IMR-90 (cell line): ENCODE measurements at regions not wholly inside any gene's neighbourhood (a gene's known extent, or its start where the extent isn't known, plus 50 kb on each side); places are given as distances from the start of the nearest gene placed in this dataset.

Experiments used
- ATAC-seq: fragments of 200-7000 bp; cut with Tn5 transposase; 2 replicates; pipeline ENCODE4 v1.9.1; 2020; ENCODE audit warnings: low read depth, mild to moderate bottlenecking, moderate library complexity
- BruUV-seq: library from RNA; stranded (reverse); fragments of 400-500 nt; replicated peaks from 2 replicates; lab custom pipeline; 2021; lab: Mats Ljungman, UMichigan
- CTCF ChIA-PET: fragments of 300-600 bp; formaldehyde crosslinking; extraction: SDS; loops from one replicate; lab custom pipeline; 2021; ENCODE audit warnings: antibody characterized with exemption; lab: Yijun Ruan, JAX
- POLR2A ChIA-PET: fragments of 300-600 bp; sonication (Branson Sonifier 250); formaldehyde crosslinking; loops from one replicate; lab custom pipeline; 2022; ENCODE audit warnings: antibody characterized with exemption; ENCODE audit not compliant: unreplicated experiment; lab: Charles Lee
- DNase-seq: peaks from one replicate; pipeline ENCODE4 v3.0.0; 2013
- H2AFZ ChIP-seq: replicated peaks from 2 replicates; pipeline ENCODE3; 2013; ENCODE audit warnings: low read length, mild to moderate bottlenecking; ENCODE audit not compliant: poor library complexity
- H2AK5ac ChIP-seq: 2 replicates; pipeline ENCODE4 v1.6.1; 2013; ENCODE audit warnings: low read depth, low read length, inconsistent platforms
- H2AK9ac ChIP-seq: replicated peaks from 2 replicates; pipeline ENCODE3; 2013; ENCODE audit warnings: mild to moderate bottlenecking, low read depth, low read length, moderate library complexity; ENCODE audit not compliant: poor library complexity
- H2BK120ac ChIP-seq: 2 replicates; pipeline ENCODE4 v1.6.1; 2013; ENCODE audit warnings: low read depth, low read length, inconsistent platforms
- H2BK15ac ChIP-seq: 3 replicates; pipeline ENCODE4 v1.6.1; 2013; ENCODE audit warnings: low read depth, low read length, inconsistent platforms
- H2BK20ac ChIP-seq: 2 replicates; pipeline ENCODE4 v1.6.1; 2013; ENCODE audit warnings: low read depth, mild to moderate bottlenecking, inconsistent platforms, low read length, moderate library complexity
- H2BK5ac ChIP-seq: 2 replicates; pipeline ENCODE4 v1.6.1; 2013; ENCODE audit warnings: mild to moderate bottlenecking, low read depth, low read length, inconsistent platforms; ENCODE audit not compliant: poor library complexity, severe bottlenecking
- H3K14ac ChIP-seq: replicated peaks from 2 replicates; pipeline ENCODE4 v1.6.1; 2013; ENCODE audit warnings: low read depth, low read length, inconsistent platforms
- H3K18ac ChIP-seq: 2 replicates; pipeline ENCODE4 v1.6.1; 2013; ENCODE audit warnings: low read depth, low read length, control low read depth
- H3K23ac ChIP-seq: 2 replicates; pipeline ENCODE4 v1.6.1; 2013; ENCODE audit warnings: low read depth, low read length, inconsistent platforms
- H3K27ac ChIP-seq: 2 replicates; pipeline ENCODE4 v1.5.1; 2013; ENCODE audit warnings: mild to moderate bottlenecking, control low read depth, low read length; ENCODE audit not compliant: insufficient read depth
- H3K27me3 ChIP-seq: 2 replicates; pipeline ENCODE4 v1.6.1; 2013; ENCODE audit warnings: low read length; ENCODE audit not compliant: control insufficient read depth, insufficient read depth
- H3K36me3 ChIP-seq: 2 replicates; pipeline ENCODE4 v1.6.1; 2013; ENCODE audit warnings: low read length, mixed read lengths; ENCODE audit not compliant: control insufficient read depth, insufficient read depth
- H3K4ac ChIP-seq: 2 replicates; pipeline ENCODE4 v1.6.1; 2013; ENCODE audit warnings: low read depth, low read length, inconsistent platforms
- H3K4me1 ChIP-seq: 2 replicates; pipeline ENCODE4 v1.6.1; 2013; ENCODE audit warnings: low read length, mixed read lengths; ENCODE audit not compliant: control insufficient read depth, insufficient read depth
- H3K4me2 ChIP-seq: 2 replicates; pipeline ENCODE4 v1.6.1; 2013; ENCODE audit warnings: low read depth, mild to moderate bottlenecking, control low read depth, low read length, moderate library complexity
- H3K4me3 ChIP-seq: 2 replicates; pipeline ENCODE4 v1.5.1; 2013; ENCODE audit warnings: low read depth, mild to moderate bottlenecking, control low read depth, low read length, moderate library complexity; ENCODE audit not compliant: insufficient read depth
- H3K56ac ChIP-seq: 2 replicates; pipeline ENCODE4 v1.6.1; 2013; ENCODE audit warnings: low read length, inconsistent platforms; ENCODE audit not compliant: insufficient read depth; ENCODE audit errors: extremely low read depth
- H3K79me1 ChIP-seq, 2 experiments: 2 replicates each; pipeline ENCODE4 v1.6.1; 2013; ENCODE audit warnings: low read length in 2 of 2, inconsistent platforms in 1 of 2, low read depth in 1 of 2
- H3K9ac ChIP-seq: 2 replicates; pipeline ENCODE4 v1.6.1; 2013; ENCODE audit warnings: low read depth, low read length, control low read depth
- H3K9me1 ChIP-seq: 2 replicates; pipeline ENCODE4 v1.6.1; 2013; ENCODE audit warnings: low read length, inconsistent platforms; ENCODE audit not compliant: insufficient read depth
- H3K9me3 ChIP-seq: 2 replicates; pipeline ENCODE4 v1.6.1; 2013; ENCODE audit warnings: low read length; ENCODE audit not compliant: control insufficient read depth, insufficient read depth
- H4K20me1 ChIP-seq: 2 replicates; pipeline ENCODE4 v1.6.1; 2013; ENCODE audit warnings: low read length, inconsistent platforms; ENCODE audit not compliant: insufficient read depth
- H4K5ac ChIP-seq: 2 replicates; pipeline ENCODE4 v1.6.1; 2013; ENCODE audit warnings: mild to moderate bottlenecking, low read depth, low read length, control low read depth
- H4K8ac ChIP-seq, 2 experiments: 2 replicates each; pipeline ENCODE4 v1.6.1; 2013; ENCODE audit warnings: low read depth in 2 of 2, low read length in 2 of 2, control low read depth in 1 of 2, inconsistent platforms in 1 of 2
- H4K91ac ChIP-seq: 2 replicates; pipeline ENCODE4 v1.6.1; 2013; ENCODE audit warnings: low read depth, low read length, inconsistent platforms; ENCODE audit not compliant: insufficient read depth
- CHD1 ChIP-seq: IDR thresholded peaks from 2 replicates; pipeline ENCODE4 v1.6.1; 2012; ENCODE audit warnings: low read depth, low read length, improper control_type of control experiment
- FOS ChIP-seq: fragments of 150-350 bp; IDR thresholded peaks from 2 replicates; pipeline ENCODE4 v1.6.1; 2016; ENCODE audit warnings: low read depth, low read length
- MAFK ChIP-seq: IDR thresholded peaks from 2 replicates; pipeline ENCODE4 v1.6.1; 2012; ENCODE audit warnings: low read depth, low read length, improper control_type of control experiment
- RCOR1 ChIP-seq: IDR thresholded peaks from 2 replicates; pipeline ENCODE4 v1.6.1; 2012; ENCODE audit warnings: mild to moderate bottlenecking, low read length, improper control_type of control experiment; ENCODE audit not compliant: insufficient replicate concordance
- RFX5 ChIP-seq: IDR thresholded peaks from 2 replicates; pipeline ENCODE4 v1.8.0; 2012; ENCODE audit warnings: low read depth, mild to moderate bottlenecking, low read length, moderate library complexity
- WGBS, 2 experiments: methylation state at CpG; one replicate each; pipeline versions ENCODE4 v1.1.5 to v1.1.7; 2013; ENCODE audit warnings: missing lambda C conversion rate in 2 of 2; ENCODE audit not compliant: insufficient read length in 1 of 2; ENCODE audit errors: extremely low coverage in 2 of 2; 5-methylcytosine and 5-hydroxymethylcytosine counted together
- dilution Hi-C: fragments of 300-500 bp; cut with HindIII; formaldehyde crosslinking; loops from one replicate; pipeline ENCODE4 v1.14.3; 2018; ENCODE audit warnings: low sequenced_read_pairs; ENCODE audit not compliant: unreplicated experiment
- in situ Hi-C: fragments of 300-500 bp; cut with MboI; formaldehyde crosslinking; loops from 3 replicates; pipeline ENCODE4 v1.14.3; 2019; ENCODE audit warnings: low sequenced_read_pairs, inconsistent platforms, mixed read lengths
- intact Hi-C: fragments of 100-400 bp; cut with micrococcal nuclease; formaldehyde crosslinking; loops from 2 replicates; pipeline ENCODE4 v1.10.0; 2022

GRCh38 chr12:105547786-105548185, 217.3 kb downstream of the C12orf75 start:
- Histone ChIP-seq H3K18ac (no peak overlapping the region), H3K23ac (no peak overlapping the region), H4K8ac (no peak overlapping the region), H3K56ac (no peak overlapping the region), H2AFZ (no peak overlapping the region), H3K27ac (no peak overlapping the region), H3K4me2 (no peak overlapping the region), H3K14ac (no peak overlapping the region), H3K9ac (no peak overlapping the region), H2BK15ac (no peak overlapping the region), H3K79me1 (no peaks in the 10 kb centered on the region), H3K27me3 (no peaks in the 10 kb centered on the region; the same call in 1 of the 2 replicates), H4K5ac (no peak overlapping the region), H3K9me3 (peaks cover 2% of the 10 kb centered on the region; the same call in 1 of the 2 replicates), H3K4me1 (no peaks in the 10 kb centered on the region), H2BK120ac (no peak overlapping the region), H3K9me1 (no peaks in the 10 kb centered on the region), H2AK9ac (no peak overlapping the region), H4K91ac (no peak overlapping the region), H2BK20ac (no peak overlapping the region), H3K36me3 (no peaks in the 10 kb centered on the region), H3K4me3 (no peak overlapping the region), H2BK5ac (no peak overlapping the region), H4K20me1 (no peaks in the 10 kb centered on the region), H3K4ac (no peak overlapping the region), H2AK5ac (no peak overlapping the region)
- no peak for DNase-seq
- no TSS peak for BruUV-seq
- no CpG with 5 or more reads among the region's 3 CpGs for WGBS, 2 experiments
- intact Hi-C loops, result no loop called here
- CTCF ChIA-PET, result no interaction called here
- no peak for ATAC-seq
- dilution Hi-C loops, result no loop called here
- POLR2A ChIA-PET, result no interaction called here
- in situ Hi-C loops, result no loop called here
- TF ChIP-seq RCOR1 (no peak), RFX5 (no peak), MAFK (no peak), FOS (no peak), CHD1 (no peak)
